Amniotic stem cell (primary cell): ENCODE measurements at regions not wholly inside any gene's neighbourhood (a gene's known extent, or its start where the extent isn't known, plus 50 kb on each side); places are given as distances from the start of the nearest gene placed in this dataset.

ENCODE experiments used
- DNase-seq: peaks from one replicate; lab custom pipeline; 2025; lab: John Stamatoyannopoulos, UW

DNA sequence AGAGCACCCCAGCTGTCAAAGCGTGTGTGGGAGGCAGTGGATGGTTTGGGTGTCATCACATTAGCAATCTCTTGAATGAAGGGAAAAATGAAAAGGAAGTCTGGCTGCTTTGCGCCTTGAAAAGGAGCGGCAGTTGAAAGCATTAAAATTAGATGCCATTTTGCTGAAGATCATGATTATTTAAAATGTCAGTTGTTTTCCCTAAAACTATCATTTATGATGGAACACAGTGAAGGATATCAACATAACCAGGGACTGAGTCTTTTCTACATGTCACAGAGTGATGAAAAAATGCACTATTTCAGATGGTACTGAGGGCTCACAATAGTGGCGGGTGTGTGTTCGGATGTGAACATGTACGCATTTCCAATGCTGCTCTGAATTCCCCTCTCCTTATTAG is 450.2 kb upstream of the CPEB2 start:
- DNase-seq = no peak

DNA sequence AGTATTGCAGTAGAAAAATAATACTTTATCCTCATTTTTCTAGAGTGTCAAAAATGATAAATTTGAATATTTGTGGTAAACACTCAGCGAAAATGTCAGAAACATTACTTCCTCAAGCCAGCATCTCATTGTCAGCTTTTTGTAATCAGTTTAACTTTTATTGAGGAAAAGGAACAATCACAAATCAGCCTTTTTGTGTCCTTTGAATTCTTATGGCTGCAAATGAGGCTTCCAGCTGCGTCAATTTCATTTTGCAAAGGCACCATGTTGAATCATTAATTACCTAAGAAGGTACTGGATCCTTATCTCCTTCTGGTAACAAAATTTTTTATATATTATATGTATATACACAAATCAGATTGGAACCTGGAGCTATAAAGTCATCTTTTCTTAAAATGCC is 442.6 kb upstream of the CPEB2 start:
- DNase-seq = no peak

DNA sequence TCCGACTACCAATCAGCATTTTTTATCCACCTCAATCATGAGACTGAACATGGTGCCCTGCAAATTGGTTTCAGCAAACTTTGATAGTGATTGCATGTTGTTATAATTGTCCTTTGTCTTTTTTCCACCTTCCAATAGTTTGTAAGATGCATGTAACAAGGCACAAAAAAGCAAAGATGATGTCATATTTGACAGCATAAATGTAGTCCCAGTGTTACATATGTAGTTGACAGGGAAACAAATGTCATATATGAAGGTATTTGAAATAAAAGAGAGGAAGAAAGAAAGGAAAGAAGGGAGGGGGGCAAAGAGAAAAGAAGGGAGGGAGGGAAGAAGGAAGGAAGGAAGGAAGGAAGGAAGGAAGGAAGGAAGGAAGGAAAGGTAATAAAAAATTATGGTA is 441.7 kb upstream of the CPEB2 start:
- DNase-seq = no peak

DNA sequence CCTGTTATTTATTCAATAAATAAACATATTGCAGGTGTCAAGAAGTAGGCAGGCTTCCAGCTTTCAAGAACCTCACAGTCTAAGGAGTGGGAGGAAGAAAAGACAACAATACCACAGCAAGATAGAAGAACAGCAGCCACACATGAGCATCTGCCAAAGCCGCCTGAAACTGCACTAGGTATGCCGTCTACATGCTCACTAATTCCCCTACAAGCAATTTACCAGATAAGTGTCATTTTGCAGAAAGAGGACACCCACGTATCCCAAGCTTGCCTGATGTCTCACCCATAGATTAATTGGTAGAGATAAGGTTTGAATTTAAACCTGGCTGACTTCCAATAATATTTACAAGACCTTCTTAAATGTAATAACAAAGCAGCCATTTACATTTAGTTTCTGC is 439.4 kb upstream of the CPEB2 start:
- no peak for DNase-seq

DNA sequence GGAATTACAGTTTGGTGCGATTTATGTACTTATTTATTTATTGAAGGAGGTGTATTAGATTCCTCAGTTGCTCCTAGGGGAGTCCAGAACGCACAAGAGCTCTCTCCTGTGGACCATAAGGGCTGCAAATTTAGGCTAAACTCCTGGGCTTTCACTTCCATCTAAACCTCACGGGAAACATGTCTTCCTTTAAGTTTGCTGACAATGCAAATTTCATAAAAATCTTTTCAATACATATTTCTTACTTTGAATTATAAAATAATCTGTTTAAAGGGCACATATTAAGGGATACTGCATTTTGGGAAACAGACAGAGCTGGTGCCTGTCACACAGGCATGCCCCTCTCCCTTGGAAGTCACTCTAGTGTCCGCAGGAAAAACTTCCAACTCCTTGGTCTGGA is 438.0 kb upstream of the CPEB2 start:
- no peak for DNase-seq

DNA sequence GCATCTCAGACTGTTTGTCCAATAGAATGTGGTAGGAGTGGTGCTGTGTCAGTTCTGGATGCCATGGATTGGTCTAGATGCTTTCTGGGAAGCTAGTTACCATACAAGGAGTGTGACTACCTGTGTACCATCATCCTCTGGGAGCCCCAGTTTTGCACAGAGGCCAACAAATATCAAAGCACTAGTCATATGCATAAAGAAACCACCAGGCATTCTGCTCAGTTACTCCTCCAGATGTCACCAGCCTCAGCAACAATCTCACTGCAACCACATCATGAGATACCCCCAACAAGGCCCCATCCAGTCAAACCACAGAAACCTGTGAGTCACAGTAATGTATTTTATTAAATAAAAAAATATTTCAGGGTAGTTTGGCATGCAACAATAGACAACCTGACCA is 435.8 kb upstream of the CPEB2 start:
- DNase-seq = no peak

DNA sequence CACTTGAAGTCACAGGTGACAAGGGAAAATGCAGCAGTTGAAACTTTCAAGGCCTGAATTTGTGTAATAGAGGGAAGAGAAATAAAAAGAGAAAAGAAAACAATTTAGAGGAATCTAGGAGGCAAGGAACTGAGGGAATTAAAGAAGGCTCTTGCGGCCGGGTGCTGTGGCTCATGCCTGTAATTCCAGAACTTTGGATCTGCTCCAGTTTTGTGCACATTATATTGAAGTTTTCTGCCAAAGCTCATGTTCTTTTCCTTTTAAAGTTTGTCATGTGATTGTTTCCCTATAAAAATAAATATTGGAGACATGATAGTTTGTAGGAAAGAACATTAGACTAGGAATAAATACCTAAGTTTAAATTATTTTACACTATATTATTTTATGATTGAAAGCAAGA is 433.9 kb upstream of the CPEB2 start:
- no peak for DNase-seq

DNA sequence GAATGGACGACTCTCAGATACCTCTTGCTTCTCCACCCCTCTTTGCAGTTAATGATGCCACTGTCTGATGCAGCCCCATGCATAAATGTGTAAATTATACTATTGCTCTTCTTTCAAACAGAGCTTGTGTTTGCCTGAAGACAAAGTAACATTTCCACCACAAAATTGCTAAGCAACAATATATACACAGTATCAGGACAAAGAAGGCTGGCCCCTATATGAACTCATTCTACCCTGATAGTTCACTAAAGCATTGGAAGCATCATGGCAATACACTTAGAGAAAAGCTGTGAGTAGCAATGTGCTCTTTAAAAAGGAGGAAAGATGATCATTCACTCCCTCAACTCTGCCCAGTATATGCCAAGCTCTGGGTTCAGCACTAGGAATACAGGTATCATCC is 427.0 kb upstream of the CPEB2 start:
- DNase-seq = no peak

DNA sequence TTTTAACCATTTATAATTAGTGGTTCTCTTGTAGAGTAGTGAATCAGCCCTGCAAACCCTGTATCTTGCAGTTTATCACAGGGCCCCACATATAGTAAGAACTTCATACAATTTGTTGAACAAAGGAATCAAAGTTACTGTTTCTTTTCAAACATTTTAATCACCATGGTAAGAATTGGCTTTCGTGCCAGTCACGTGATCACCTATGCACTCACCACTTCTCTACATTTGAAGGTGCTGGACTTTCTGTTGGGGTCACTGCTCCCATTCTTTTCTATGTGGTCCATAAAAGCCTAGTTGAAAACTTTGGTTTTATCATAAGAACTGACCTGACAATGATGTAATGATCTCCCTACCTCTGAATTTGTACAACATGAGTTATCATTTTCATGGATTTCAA is 426.4 kb upstream of the CPEB2 start:
- DNase-seq = no peak

DNA sequence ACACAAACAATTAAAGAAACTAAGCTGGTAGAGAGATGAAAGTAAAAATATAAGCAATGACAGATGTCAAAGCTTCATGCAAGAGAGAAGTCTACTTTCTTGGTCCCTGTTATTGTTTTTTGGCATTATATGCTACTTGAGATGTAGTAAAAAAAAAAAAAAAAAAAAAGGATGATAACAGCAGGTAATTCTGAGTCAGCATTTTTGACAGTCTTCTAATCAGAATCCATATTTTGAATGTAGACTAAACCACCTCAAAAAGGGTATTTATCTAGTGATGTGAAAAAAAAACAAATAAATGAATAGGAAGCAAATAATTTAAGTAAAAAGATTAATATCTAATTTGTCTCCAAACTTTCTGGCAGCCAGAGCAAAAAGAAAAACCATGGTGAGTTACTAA is 422.2 kb upstream of the CPEB2 start:
- no peak for DNase-seq

DNA sequence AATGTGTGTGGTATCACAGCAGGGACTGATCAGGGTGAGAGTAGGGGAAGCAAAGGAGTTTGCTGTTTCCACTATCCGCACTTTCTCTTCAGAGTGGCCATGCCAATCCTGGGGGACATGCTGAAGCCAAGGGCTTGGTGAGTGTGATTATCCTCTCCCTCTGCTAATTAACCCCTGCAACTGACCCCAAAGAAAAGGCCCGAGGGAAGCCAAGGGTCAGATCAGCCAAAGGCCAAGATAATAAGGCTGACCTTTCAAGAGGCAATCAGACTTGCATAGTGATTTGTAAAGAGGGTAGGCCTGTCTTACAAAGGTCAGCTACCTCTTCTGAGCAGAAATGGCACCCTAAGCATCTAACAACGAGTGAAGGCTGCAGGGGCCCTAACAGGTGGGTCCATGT is 420.5 kb upstream of the CPEB2 start:
- no peak for DNase-seq

DNA sequence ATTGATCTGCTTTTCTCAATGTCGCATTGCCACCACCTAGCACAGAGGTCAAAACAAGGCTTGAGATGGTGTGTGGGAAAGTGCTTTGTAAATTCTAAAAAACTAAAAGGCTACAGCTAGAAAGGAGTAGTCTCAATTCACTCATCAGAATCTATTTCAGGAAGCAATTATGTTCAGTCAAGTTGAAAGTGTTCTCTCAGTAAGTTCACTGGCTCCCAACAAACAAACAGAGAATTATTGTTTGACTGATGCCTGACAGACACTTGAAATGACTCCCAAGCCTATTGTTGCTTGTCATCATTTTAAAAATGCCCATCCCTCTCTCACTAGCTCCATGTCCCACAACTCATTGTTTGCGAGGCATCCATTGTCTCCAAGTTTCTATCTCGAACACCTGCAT is 419.6 kb upstream of the CPEB2 start:
- DNase-seq = no peak

DNA sequence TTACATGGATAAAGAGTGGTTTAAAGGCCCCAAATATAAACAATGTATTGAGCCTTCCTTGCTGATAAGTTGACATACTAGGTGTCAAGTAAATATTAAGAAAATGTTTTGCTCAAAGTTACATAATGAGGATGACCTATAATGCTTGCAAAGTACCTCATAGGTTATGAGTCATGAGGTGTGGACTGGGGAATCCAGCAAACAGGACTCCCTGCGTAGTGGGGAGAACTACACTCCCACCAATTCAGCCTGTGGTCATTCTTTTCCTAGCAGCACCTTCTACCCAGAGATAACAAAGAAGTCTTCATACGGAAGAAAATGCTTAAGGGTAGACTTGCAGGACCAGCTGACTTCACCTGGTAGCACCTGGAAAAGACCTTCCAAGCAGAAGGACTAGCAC is 418.9 kb upstream of the CPEB2 start:
- DNase-seq = no peak

DNA sequence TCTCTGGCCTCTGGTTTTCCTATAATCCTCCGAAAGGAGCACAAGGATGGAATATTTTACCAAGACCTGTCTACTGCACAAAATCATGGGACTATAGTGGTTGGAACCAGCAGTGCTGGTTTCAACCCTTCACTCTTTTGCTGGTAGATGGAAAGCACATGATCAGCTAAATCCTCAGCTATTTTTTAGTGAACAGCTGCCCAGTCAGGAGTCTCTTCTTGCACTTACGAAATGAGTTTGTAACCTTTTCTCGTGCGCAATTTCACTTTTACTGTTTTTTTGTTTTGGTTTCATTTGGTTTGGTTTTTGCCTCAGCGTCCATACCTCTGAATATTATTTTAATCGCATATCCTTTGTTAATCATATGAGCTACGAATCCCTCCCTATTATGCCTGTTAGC is 418.5 kb upstream of the CPEB2 start:
- DNase-seq = no peak

DNA sequence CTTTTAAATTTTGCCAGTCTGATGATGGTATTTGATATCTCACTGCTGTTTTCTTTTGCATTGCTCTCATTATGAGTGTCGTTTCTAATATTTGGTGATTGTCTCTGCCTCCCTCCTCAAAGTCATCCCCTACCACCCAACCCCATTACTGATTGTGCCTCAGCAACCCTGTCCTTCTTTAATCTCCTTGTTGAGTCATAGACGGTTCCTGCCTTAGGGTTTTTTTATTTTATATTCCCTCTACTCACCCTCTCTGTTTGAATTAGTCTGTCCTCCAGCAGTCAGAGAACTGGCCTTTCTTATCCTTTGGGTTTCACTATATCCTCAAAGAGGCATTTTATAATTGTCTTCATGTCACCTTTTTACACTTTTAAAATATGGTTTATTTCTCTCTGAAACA is 409.3 kb upstream of the CPEB2 start:
- DNase-seq = no peak

DNA sequence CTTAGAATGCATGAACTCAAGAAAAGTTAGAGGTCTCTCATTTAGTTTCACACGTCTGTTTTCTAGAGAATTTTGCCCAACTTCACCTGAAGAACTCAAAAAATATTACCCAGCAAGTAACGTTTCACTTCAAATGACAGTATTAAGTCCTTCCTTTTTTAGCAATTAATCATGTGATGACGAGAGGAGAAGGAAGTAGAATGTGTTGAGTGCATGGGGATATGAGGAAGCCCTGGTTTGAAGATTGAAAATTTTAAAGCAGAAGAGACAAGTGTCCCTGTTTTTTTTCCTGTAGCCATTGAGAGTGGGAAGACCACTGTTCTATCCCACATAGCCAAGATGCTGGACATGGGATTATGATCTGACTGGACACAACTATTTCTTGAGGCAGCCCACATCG is 406.3 kb upstream of the CPEB2 start:
- DNase-seq = no peak

DNA sequence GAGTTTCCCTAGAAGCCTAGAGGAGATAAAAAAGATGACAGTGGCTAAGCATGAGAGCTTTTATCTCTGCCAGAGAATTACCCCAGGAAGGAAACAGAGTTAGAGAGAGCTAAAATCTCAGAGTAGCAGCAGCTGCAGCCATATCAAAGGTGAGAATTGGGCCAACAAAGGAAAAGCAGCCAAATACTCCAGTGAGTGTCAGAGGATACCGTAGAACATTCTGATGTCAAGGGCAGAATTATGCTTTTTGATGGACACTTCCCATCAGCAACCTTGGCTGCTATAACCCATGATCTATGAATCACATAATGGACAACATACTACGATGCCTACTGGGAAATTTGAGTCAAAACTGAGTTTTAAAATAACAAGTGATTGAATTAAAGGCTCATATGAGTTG is 405.8 kb upstream of the CPEB2 start:
- no peak for DNase-seq

DNA sequence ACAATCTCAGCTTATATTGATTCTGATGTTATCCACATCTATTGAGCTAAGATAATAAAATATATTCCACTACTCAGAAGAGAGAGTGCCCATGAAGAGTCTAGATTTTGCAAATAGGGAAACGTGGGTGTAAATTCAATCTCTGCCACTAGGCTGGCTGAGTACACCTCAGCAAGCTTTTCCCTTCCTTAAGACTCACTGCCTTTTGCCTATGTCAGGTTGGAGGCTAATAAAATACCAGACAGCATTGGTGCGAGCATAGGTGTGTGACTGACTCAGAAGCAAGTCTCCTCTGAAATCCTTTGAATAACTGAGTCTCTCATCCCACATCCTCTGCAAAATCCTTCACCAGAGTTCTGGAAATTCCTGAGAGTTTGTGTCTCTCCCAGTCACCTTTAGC is 405.4 kb upstream of the CPEB2 start:
- no peak for DNase-seq

DNA sequence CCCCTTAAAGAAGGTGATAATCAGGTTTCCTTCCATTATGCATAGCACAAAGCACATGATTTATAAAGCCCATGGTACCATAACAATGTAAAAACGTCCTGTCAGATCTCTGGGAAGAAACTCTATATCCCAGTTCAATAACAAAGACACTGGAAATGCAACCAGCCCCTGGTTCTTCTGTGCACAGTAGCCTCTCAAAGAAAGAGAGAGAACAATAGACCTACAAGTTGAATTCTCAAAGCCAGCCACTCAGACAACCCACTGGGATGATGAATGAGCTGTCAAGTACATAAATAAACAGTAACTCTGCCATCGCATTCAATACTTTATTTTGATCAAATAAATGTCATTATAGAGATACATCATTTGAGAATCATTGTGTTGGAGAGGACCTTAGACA is 400.1 kb upstream of the CPEB2 start:
- no peak for DNase-seq

DNA sequence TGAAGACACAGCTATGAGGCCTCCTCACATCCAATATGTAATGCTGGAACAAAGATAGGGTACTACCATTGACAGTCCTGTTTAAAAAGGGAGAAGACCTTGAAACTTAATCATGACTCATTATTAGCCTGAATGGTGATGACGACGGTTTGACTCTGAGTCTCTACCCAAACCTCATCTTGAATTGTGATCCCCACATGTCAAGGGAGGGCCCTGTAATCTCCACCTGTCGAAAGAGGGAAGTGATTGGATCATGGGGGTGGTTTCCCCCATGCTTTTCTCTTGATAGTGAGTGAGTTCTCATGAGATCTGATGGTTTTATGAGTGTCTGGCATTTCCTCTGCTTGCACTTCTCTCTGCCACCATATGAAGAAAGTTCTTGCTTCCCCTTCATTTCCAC is 395.3 kb upstream of the CPEB2 start:
- DNase-seq = no peak

DNA sequence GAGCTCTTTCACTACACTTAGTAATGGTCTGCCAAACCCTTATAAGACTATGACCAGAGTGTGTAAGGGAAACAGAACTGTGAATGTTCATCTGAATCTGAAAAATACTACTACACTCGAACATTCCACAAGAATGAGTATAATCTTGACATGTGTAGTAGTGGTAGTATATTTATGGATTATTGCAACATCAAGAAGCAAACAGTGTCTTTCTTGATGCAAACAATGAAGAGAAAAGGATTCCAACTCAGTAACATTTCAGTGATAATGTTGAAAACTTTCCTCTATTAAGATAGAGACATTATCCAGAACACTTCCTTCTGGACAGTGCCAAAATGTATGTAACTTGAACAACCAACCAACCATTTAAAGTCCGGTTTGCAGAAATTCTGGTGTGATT is 394.7 kb upstream of the CPEB2 start:
- DNase-seq = no peak

DNA sequence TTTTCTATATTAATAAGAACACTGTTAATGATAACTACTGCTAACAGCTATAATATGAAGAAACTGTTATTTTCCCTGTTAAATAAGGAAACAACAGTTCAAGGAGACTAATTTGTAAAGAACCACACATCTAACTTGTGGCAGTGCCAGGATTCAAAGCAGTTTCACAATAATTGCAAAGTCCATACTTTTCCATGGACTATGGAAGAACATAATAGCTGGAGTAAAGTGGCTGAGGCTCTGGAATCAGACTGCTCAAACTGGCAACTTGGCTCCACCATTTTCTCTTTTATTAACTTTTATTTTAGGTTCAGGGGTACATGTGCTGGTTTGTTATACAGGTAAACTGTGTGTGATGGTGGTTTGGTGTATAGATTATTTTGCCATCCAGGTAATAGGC is 393.7 kb upstream of the CPEB2 start:
- DNase-seq = no peak

DNA sequence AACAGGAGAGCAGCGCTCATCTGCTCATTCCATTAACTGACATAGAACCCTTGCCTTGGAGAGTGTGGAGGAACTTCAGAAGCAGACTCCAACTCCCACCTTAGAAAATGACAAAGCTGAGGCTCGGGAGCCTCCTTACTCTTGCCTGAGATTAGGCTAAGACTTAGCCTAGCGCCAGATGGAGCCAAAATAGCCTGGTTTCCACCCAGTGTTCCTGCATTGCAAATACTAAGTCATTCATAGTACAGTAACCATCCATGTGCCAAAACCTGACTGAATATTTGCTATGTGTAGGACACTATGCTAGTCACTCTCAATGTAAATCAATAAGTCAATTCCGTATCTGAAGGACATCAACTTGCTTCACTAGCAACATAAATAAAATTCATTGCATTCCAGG is 387.4 kb upstream of the CPEB2 start:
- DNase-seq = no peak

DNA sequence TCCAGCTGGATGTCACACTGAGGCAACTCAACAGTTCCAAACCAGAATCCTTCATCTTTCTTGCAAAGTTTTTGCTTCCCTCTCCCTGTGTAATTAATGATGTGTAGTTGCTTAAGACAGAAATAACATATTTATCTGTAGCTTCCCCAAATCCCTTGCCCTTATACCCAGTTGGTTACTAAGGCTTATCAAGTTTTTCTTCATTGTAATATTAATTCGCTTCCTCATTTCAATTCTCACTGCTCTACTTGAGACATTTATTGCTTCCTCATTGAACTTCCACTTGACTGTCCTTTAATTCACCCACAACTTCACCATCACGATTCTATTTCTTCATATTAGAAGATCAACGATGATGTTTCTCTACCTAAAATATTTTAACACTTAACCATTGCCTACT is 386.6 kb upstream of the CPEB2 start:
- DNase-seq = no peak

DNA sequence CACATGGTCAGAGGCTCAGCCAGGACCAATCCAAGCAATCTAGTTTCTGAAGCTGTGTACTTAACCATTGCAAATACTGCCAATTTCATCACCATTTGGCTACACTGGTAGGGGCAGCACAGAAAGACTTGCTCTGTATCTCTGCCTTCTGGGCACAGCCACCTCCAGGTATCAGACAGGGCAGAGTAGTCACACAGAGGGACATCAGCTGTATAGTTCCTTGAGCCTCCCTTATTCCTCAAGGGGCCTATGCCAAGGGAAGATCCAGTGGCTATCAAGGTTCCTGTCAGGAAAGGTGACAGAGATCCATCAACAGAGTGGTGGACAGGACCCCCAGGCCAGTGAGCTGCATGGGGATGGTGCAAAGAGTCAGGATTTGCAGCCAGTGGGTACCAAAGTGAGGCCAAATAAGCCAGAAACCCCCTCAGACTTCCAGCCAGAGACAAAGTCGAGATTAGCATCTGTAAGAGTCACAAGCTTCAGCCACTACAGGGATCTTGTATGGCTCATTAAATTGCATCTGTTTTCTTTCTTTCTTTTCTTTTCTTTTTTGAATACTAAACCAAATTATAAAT is 381.6 kb upstream of the CPEB2 start:
- DNase-seq = no peak
